Natural killer cell (primary cell): ENCODE measurements at regions not wholly inside any gene's neighbourhood (a gene's known extent, or its start where the extent isn't known, plus 50 kb on each side); places are given as distances from the start of the nearest gene placed in this dataset.

Experiments used
- ATAC-seq, 3 donors: fragments of 150-1000 bp in 2 of 3; fragments of 200-7000 bp in 1 of 3; cut with Tn5 transposase; 1 replicate in 1 of 3; 2 replicates in 2 of 3; pipeline ENCODE4 v1.10.0; 2021; ENCODE audit warnings: mild to moderate bottlenecking in 2 of 3, moderate library complexity in 2 of 3
- DNase-seq, 2 donors: peaks; one replicate each; pipeline versions ENCODE4 v3.0.0 to v3.0.0-alpha.2; 2013 to 2021; ENCODE audit warnings: mixed read lengths in 1 of 2
- H3K27ac ChIP-seq: one replicate; pipeline ENCODE4 v1.5.1; 2013; ENCODE audit warnings: mild to moderate bottlenecking, low read length
- H3K27me3 ChIP-seq: one replicate; pipeline ENCODE4 v1.6.1; 2013; ENCODE audit warnings: low read length; ENCODE audit not compliant: control insufficient read depth, insufficient read depth
- H3K36me3 ChIP-seq: one replicate; pipeline ENCODE4 v1.6.1; 2013; ENCODE audit warnings: low read length; ENCODE audit not compliant: control insufficient read depth, insufficient read depth
- H3K4me1 ChIP-seq: one replicate; pipeline ENCODE4 v1.6.1; 2013; ENCODE audit warnings: low read length; ENCODE audit not compliant: control insufficient read depth, insufficient read depth
- H3K4me3 ChIP-seq: one replicate; pipeline ENCODE4 v1.5.1; 2013; ENCODE audit warnings: low read length
- H3K9me3 ChIP-seq: one replicate; pipeline ENCODE4 v1.6.1; 2013; ENCODE audit warnings: low read length; ENCODE audit not compliant: control insufficient read depth, insufficient read depth
- H3K27ac Mint-ChIP-seq, 2 donors: one replicate each; pipeline ENCODE4 v1.8.0; 2022; ENCODE audit warnings: mild to moderate bottlenecking in 2 of 2, mixed read lengths in 2 of 2, moderate library complexity in 1 of 2
- H3K27me3 Mint-ChIP-seq, 2 donors: one replicate each; pipeline ENCODE4 v1.8.0; 2022; ENCODE audit warnings: low read depth in 2 of 2, mixed read lengths in 2 of 2
- H3K36me3 Mint-ChIP-seq: one replicate; pipeline ENCODE4 v1.8.0; 2022; ENCODE audit warnings: mixed read lengths
- H3K4me1 Mint-ChIP-seq, 2 donors: one replicate each; pipeline ENCODE4 v1.8.0; 2022; ENCODE audit warnings: mixed read lengths in 2 of 2
- H3K4me3 Mint-ChIP-seq: one replicate; pipeline ENCODE4 v1.8.0; 2022; ENCODE audit warnings: mild to moderate bottlenecking, moderate library complexity, mixed read lengths
- H3K9me3 Mint-ChIP-seq, 2 donors: one replicate each; pipeline ENCODE4 v1.8.0; 2022; ENCODE audit warnings: mixed read lengths in 2 of 2
- CTCF ChIP-seq: fragments of 200-600 bp; IDR thresholded peaks from one replicate; pipeline ENCODE4 v1.8.0; 2022; ENCODE audit warnings: antibody characterized with exemption
- WGBS: methylation state at CpG from one replicate; pipeline ENCODE4 v1.1.7; 2013; ENCODE audit warnings: missing lambda C conversion rate; ENCODE audit not compliant: insufficient coverage; 5-methylcytosine and 5-hydroxymethylcytosine counted together
- intact Hi-C: fragments of 100-400 bp; cut with micrococcal nuclease; formaldehyde crosslinking; loops from one replicate; pipeline ENCODE4 v1.14.2; 2022

DNA sequence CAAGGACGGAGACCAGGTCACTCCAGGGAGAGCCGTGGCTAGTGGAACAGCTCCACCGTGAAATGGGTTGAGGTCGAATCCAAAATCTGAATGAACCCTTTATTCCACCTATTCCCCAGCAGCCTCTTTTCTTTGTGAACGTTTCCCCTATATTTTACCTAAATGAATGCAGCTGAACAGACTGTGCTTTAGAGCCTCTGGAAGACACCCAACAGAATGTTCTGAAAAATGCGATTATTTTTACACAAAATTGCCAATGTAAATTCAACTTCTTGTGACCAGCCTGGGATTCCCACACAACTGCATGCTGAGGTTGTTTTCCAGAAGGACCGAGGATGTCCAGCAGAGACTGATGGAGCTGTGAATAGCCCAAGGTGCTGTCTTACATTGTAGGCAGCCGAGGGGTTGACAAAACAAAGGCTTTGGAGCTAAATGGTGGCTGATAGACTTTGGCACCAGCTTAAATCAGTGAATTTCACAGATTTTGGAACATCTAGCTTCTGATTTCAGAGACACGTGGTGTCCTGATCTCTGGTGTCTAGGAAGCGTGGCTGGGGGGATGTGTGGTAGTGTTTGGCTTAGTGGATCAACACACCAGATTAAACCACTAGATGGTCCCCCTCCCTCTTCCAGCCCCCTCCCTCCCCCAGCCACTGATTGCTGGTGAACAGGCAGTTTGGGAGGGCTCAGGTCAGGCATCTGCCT lies 150.4 kb downstream of the ZNF664 start:
- H3K36me3 Mint-ChIP-seq = no peaks in the 10 kb centered on the region
- whole genome bisulfite sequencing = 85% methylated on average over 9 of the region's 10 CpGs
- ATAC-seq (no peak), DNase-seq (no peak)
- intact Hi-C loops = no loop called here
- H3K27ac Mint-ChIP-seq = no peak overlapping the region
- H3K36me3 ChIP-seq = no peaks in the 10 kb centered on the region
- no peaks in the 10 kb centered on the region for H3K9me3 ChIP-seq
- H3K27me3 ChIP-seq = no peaks in the 10 kb centered on the region
- H3K4me3 Mint-ChIP-seq = no peak overlapping the region
- H3K9me3 Mint-ChIP-seq = no peaks in the 10 kb centered on the region
- peaks cover 0 to 5% of the 10 kb centered on the region in 2 donors for H3K27me3 Mint-ChIP-seq
- no peak overlapping the region for H3K27ac ChIP-seq
- H3K4me1 ChIP-seq = no peaks in the 10 kb centered on the region
- H3K4me1 Mint-ChIP-seq = no peaks in the 10 kb centered on the region
- no peak overlapping the region for H3K4me3 ChIP-seq
- TF ChIP-seq CTCF = no peak

- DNase-seq (no peak), ATAC-seq (no peak)
- Mint-ChIP-seq H3K27ac (no peak overlapping the region), H3K27me3 (peaks cover 0 to 5% of the 10 kb centered on the region in 2 donors), H3K9me3 (no peaks in the 10 kb centered on the region), H3K36me3 (no peaks in the 10 kb centered on the region), H3K4me3 (no peak overlapping the region), H3K4me1 (no peaks in the 10 kb centered on the region)
- Histone ChIP-seq H3K4me3 (no peak overlapping the region), H3K36me3 (no peaks in the 10 kb centered on the region), H3K4me1 (no peaks in the 10 kb centered on the region), H3K27me3 (no peaks in the 10 kb centered on the region), H3K9me3 (no peaks in the 10 kb centered on the region), H3K27ac (no peak overlapping the region)
- 29% methylated on average over 8 of the region's 10 CpGs for WGBS
- intact Hi-C loops = no loop called here
- no peak for TF ChIP-seq CTCF
These were observed 152.3 kb downstream of the ZNF664 start for GRCh38 chr12:124125203-124125871.

GRCh38 chr12:124126950-124127655 lies 154.1 kb downstream of the ZNF664 start:
- H3K27ac ChIP-seq = no peak overlapping the region
- no peak overlapping the region for H3K4me3 Mint-ChIP-seq
- WGBS = 76% methylated on average over 15 of the region's 15 CpGs

More at GRCh38 chr12:124126950-124127655, 154.1 kb downstream of the ZNF664 start:
- ATAC-seq (no peak), DNase-seq (no peak)
- H3K27ac Mint-ChIP-seq = no peak overlapping the region
- no peaks in the 10 kb centered on the region for H3K27me3 ChIP-seq
- no peaks in the 10 kb centered on the region for H3K9me3 Mint-ChIP-seq
- H3K4me3 ChIP-seq = no peak overlapping the region
- H3K27me3 Mint-ChIP-seq = peaks cover 0 to 5% of the 10 kb centered on the region in 2 donors
- intact Hi-C loops = no loop called here
- no peaks in the 10 kb centered on the region for H3K36me3 Mint-ChIP-seq
- H3K4me1 ChIP-seq = no peaks in the 10 kb centered on the region
- H3K36me3 ChIP-seq = no peaks in the 10 kb centered on the region
- no peaks in the 10 kb centered on the region for H3K9me3 ChIP-seq
- TF ChIP-seq CTCF = no peak
- H3K4me1 Mint-ChIP-seq = no peaks in the 10 kb centered on the region
